ENCODE measurements at regions not wholly inside any gene's neighbourhood (a gene's known extent, or its start where the extent isn't known, plus 50 kb on each side); places are given as distances from the start of the nearest gene placed in this dataset.

GRCh38 chr1:106986603-106987002 is 69.9 kb upstream of the PRMT6 start:
- CTCF ChIA-PET: no interaction called here
- Mint-ChIP-seq H3K4me1 (ENCODE audit: low read depth, unreplicated experiment) (no peaks in the 10 kb centered on the region), H3K27me3 (ENCODE audit: insufficient read depth, unreplicated experiment) (peaks cover 2% of the 10 kb centered on the region), H3K27ac (ENCODE audit: unreplicated experiment) (no peak overlapping the region), H3K4me3 (ENCODE audit: unreplicated experiment) (no peak overlapping the region), H3K36me3 (ENCODE audit: insufficient read depth, unreplicated experiment) (no peaks in the 10 kb centered on the region), H3K9me3 (ENCODE audit: unreplicated experiment) (no peaks in the 10 kb centered on the region)
- Histone ChIP-seq H3K4me3 (ENCODE audit: low read depth, low read length) (no peak overlapping the region), H3K36me3 (ENCODE audit: control insufficient read depth, insufficient read depth, low read length) (no peaks in the 10 kb centered on the region), H3K9me3 (no peaks in the 10 kb centered on the region), H3K27me3 (replicated peaks; ENCODE audit: control insufficient read depth, insufficient read depth, low read length) (no peaks in the 10 kb centered on the region), H3K4me1 (no peaks in the 10 kb centered on the region)
- no peak for DNase-seq
- no TSS peak for BruUV-seq (replicated peaks)
- TF ChIP-seq CTCF (IDR thresholded peaks at IDR 0.05; ENCODE audit: insufficient read depth in 1 of 2, low read depth in 1 of 2, low read length in 1 of 2, severe bottlenecking in 1 of 2, unreplicated experiment in 1 of 2): no peak
- POLR2A ChIA-PET: no interaction called here
- intact Hi-C loops (cut with micrococcal nuclease; ENCODE audit: unreplicated experiment): no loop called here

GRCh38 chr1:106995970-106996369 is 60.5 kb upstream of the PRMT6 start:
- BruUV-seq (replicated peaks): no TSS peak
- H3K36me3 Mint-ChIP-seq (ENCODE audit: insufficient read depth, unreplicated experiment): no peaks in the 10 kb centered on the region
- no peak for TF ChIP-seq CTCF (IDR thresholded peaks at IDR 0.05; ENCODE audit: insufficient read depth in 1 of 2, low read depth in 1 of 2, low read length in 1 of 2, severe bottlenecking in 1 of 2, unreplicated experiment in 1 of 2)
- no peaks in the 10 kb centered on the region for H3K9me3 Mint-ChIP-seq (ENCODE audit: unreplicated experiment)
- H3K4me3 ChIP-seq (ENCODE audit: low read depth, low read length): no peak overlapping the region
- H3K4me3 Mint-ChIP-seq (ENCODE audit: unreplicated experiment): no peak overlapping the region
- H3K4me1 ChIP-seq: no peaks in the 10 kb centered on the region
- no peaks in the 10 kb centered on the region for H3K4me1 Mint-ChIP-seq (ENCODE audit: low read depth, unreplicated experiment)
- POLR2A ChIA-PET: no interaction called here
- H3K27ac Mint-ChIP-seq (ENCODE audit: unreplicated experiment): no peak overlapping the region
- intact Hi-C loops (cut with micrococcal nuclease; ENCODE audit: unreplicated experiment): loop anchor here (2.0 kb wide), 1 partner anchor 65 kb away; no protein-coding TSS in a partner anchor
- H3K27me3 ChIP-seq (replicated peaks; ENCODE audit: control insufficient read depth, insufficient read depth, low read length): no peaks in the 10 kb centered on the region
- H3K9me3 ChIP-seq: no peaks in the 10 kb centered on the region
- CTCF ChIA-PET: no interaction called here
- no peak for DNase-seq
- no peaks in the 10 kb centered on the region for H3K27me3 Mint-ChIP-seq (ENCODE audit: insufficient read depth, unreplicated experiment)
- H3K36me3 ChIP-seq (ENCODE audit: control insufficient read depth, insufficient read depth, low read length): no peaks in the 10 kb centered on the region

- Histone ChIP-seq H3K27me3 (replicated peaks; ENCODE audit: control insufficient read depth, insufficient read depth, low read length) (no peaks in the 10 kb centered on the region), H3K4me1 (no peaks in the 10 kb centered on the region), H3K36me3 (ENCODE audit: control insufficient read depth, insufficient read depth, low read length) (no peaks in the 10 kb centered on the region), H3K4me3 (ENCODE audit: low read depth, low read length) (no peak overlapping the region), H3K9me3 (no peaks in the 10 kb centered on the region)
- ChIA-PET CTCF (no interaction called here), POLR2A (no interaction called here)
- Mint-ChIP-seq H3K9me3 (ENCODE audit: unreplicated experiment) (no peaks in the 10 kb centered on the region), H3K27me3 (ENCODE audit: insufficient read depth, unreplicated experiment) (no peaks in the 10 kb centered on the region), H3K36me3 (ENCODE audit: insufficient read depth, unreplicated experiment) (no peaks in the 10 kb centered on the region), H3K4me3 (ENCODE audit: unreplicated experiment) (no peak overlapping the region), H3K27ac (ENCODE audit: unreplicated experiment) (no peak overlapping the region), H3K4me1 (ENCODE audit: low read depth, unreplicated experiment) (no peaks in the 10 kb centered on the region)
- no peak for DNase-seq
- no peak for TF ChIP-seq CTCF (IDR thresholded peaks at IDR 0.05; ENCODE audit: insufficient read depth in 1 of 2, low read depth in 1 of 2, low read length in 1 of 2, severe bottlenecking in 1 of 2, unreplicated experiment in 1 of 2)
- no TSS peak for BruUV-seq (replicated peaks)
- intact Hi-C loops (cut with micrococcal nuclease; ENCODE audit: unreplicated experiment): no loop called here
Observed at GRCh38 chr1:106998431-106999002, 58.0 kb upstream of the PRMT6 start.
